Subcutaneous abdominal adipose tissue (tissue), 5 donors: ENCODE measurements at regions not wholly inside any gene's neighbourhood (a gene's known extent, or its start where the extent isn't known, plus 50 kb on each side); places are given as distances from the start of the nearest gene placed in this dataset.
"Not testable (repeated sequence)": the region's sequence is repeated elsewhere in the genome, so short reads cannot be mapped to it uniquely, and the experiment has no call there.

Experiments used
- H3K27ac ChIP-seq: one replicate; pipeline ENCODE4 v1.7.0; 2013; ENCODE audit warnings: low read depth, mild to moderate bottlenecking, inconsistent platforms, low read length, moderate library complexity
- H3K27me3 ChIP-seq, 5 donors: one replicate each; pipeline ENCODE4 v1.7.0; 2013; ENCODE audit warnings: low read length in 5 of 5, inconsistent platforms in 1 of 5; ENCODE audit not compliant: control insufficient read depth in 5 of 5, insufficient read depth in 4 of 5
- H3K36me3 ChIP-seq, 5 donors: one replicate each; pipeline ENCODE4 v1.7.0; 2013; ENCODE audit warnings: low read length in 5 of 5; ENCODE audit not compliant: control insufficient read depth in 5 of 5, insufficient read depth in 5 of 5
- H3K4me1 ChIP-seq, 5 donors: one replicate each; pipeline ENCODE4 v1.7.0; 2013; ENCODE audit warnings: low read length in 5 of 5, mild to moderate bottlenecking in 3 of 5, moderate library complexity in 1 of 5; ENCODE audit not compliant: control insufficient read depth in 5 of 5, insufficient read depth in 5 of 5
- H3K4me3 ChIP-seq, 5 donors: one replicate each; pipeline ENCODE4 v1.7.0; 2013; ENCODE audit warnings: low read length in 5 of 5, low read depth in 1 of 5
- H3K9ac ChIP-seq, 5 donors: one replicate each; pipeline ENCODE4 v1.7.0; 2013; ENCODE audit warnings: low read length in 5 of 5, mild to moderate bottlenecking in 4 of 5, moderate library complexity in 3 of 5
- H3K9me3 ChIP-seq, 5 donors: one replicate each; pipeline ENCODE4 v1.7.0; 2013; ENCODE audit warnings: low read length in 5 of 5; ENCODE audit not compliant: control insufficient read depth in 5 of 5
- donor health status: healthy.
- donor health status: healthy.
- donor health status: healthy.
- donor health status: healthy.
- donor health status: healthy.

GRCh38 chr10:121373411-121373810, 224.8 kb downstream of the FGFR2 start:
- Histone ChIP-seq H3K4me3 (no peak overlapping the region), H3K9ac (no peak overlapping the region), H3K36me3 (no peaks in the 10 kb centered on the region), H3K27me3 (no peaks in the 10 kb centered on the region), H3K9me3 (no peaks in the 10 kb centered on the region), H3K27ac (no peak overlapping the region), H3K4me1 (no peaks in the 10 kb centered on the region)

GRCh38 chr10:121374121-121374520, 224.1 kb downstream of the FGFR2 start:
- no peak overlapping the region for H3K27ac ChIP-seq
- no peak overlapping the region for H3K4me3 ChIP-seq
- H3K9me3 ChIP-seq: no peaks in the 10 kb centered on the region
- no peaks in the 10 kb centered on the region for H3K4me1 ChIP-seq
- H3K36me3 ChIP-seq: no peaks in the 10 kb centered on the region
- H3K9ac ChIP-seq: no peak overlapping the region
- H3K27me3 ChIP-seq: no peaks in the 10 kb centered on the region

- Histone ChIP-seq H3K27ac (no peak overlapping the region), H3K4me3 (no peak overlapping the region), H3K9me3 (no peaks in the 10 kb centered on the region), H3K4me1 (no peaks in the 10 kb centered on the region), H3K27me3 (peaks cover 0 to 2% (median 0%) of the 10 kb centered on the region in 5 donors), H3K36me3 (no peaks in the 10 kb centered on the region), H3K9ac (no peak overlapping the region)
Observed at GRCh38 chr10:121375172-121375571, 223.1 kb downstream of the FGFR2 start.

GRCh38 chr10:121378251-121378801, 219.9 kb downstream of the FGFR2 start:
- Histone ChIP-seq H3K4me3 (no peak overlapping the region), H3K9me3 (no peaks in the 10 kb centered on the region), H3K9ac (no peak overlapping the region), H3K4me1 (no peaks in the 10 kb centered on the region), H3K27me3 (peaks cover 0 to 2% (median 0%) of the 10 kb centered on the region in 5 donors), H3K27ac (no peak overlapping the region), H3K36me3 (no peaks in the 10 kb centered on the region)

GRCh38 chr10:121379013-121379412, 219.2 kb downstream of the FGFR2 start:
- Histone ChIP-seq H3K36me3 (no peaks in the 10 kb centered on the region), H3K9me3 (no peaks in the 10 kb centered on the region), H3K27ac (no peak overlapping the region), H3K4me1 (no peaks in the 10 kb centered on the region), H3K9ac (no peak overlapping the region), H3K27me3 (peaks cover 0 to 3% (median 0%) of the 10 kb centered on the region in 5 donors), H3K4me3 (no peak overlapping the region)

- no peak overlapping the region for H3K4me3 ChIP-seq
- no peaks in the 10 kb centered on the region for H3K36me3 ChIP-seq
- H3K4me1 ChIP-seq: no peaks in the 10 kb centered on the region
- H3K27me3 ChIP-seq: peaks cover 0 to 3% (median 0%) of the 10 kb centered on the region in 5 donors
- H3K27ac ChIP-seq: no peak overlapping the region
- no peak overlapping the region for H3K9ac ChIP-seq
- H3K9me3 ChIP-seq: no peaks in the 10 kb centered on the region
Observed at GRCh38 chr10:121380211-121380610, 218.0 kb downstream of the FGFR2 start.

GRCh38 chr10:121382029-121382520, 216.2 kb downstream of the FGFR2 start:
- not testable (repeated sequence) for H3K36me3 ChIP-seq, H3K9ac ChIP-seq, H3K27ac ChIP-seq, H3K27me3 ChIP-seq, H3K4me1 ChIP-seq, H3K9me3 ChIP-seq, H3K4me3 ChIP-seq

- no peak overlapping the region for H3K9ac ChIP-seq
- no peak overlapping the region for H3K27ac ChIP-seq
- H3K4me1 ChIP-seq: no peaks in the 10 kb centered on the region
- no peaks in the 10 kb centered on the region for H3K36me3 ChIP-seq
- peaks cover 0 to 3% (median 0%) of the 10 kb centered on the region in 5 donors for H3K27me3 ChIP-seq
- peaks cover 0 to 3% (median 0%) of the 10 kb centered on the region in 5 donors for H3K9me3 ChIP-seq
- H3K4me3 ChIP-seq: no peak overlapping the region
Observed at GRCh38 chr10:121385136-121385535, 213.1 kb downstream of the FGFR2 start.

- H3K9me3 ChIP-seq: peaks cover 0 to 3% (median 0%) of the 10 kb centered on the region in 5 donors
- H3K4me1 ChIP-seq: peaks cover 0 to 3% (median 0%) of the 10 kb centered on the region in 5 donors
- H3K27me3 ChIP-seq: peaks cover 0 to 6% (median 0%) of the 10 kb centered on the region in 5 donors
- H3K36me3 ChIP-seq: no peaks in the 10 kb centered on the region
- no peak overlapping the region for H3K4me3 ChIP-seq
- no peak overlapping the region for H3K9ac ChIP-seq
- H3K27ac ChIP-seq: no peak overlapping the region
Observed at GRCh38 chr10:121392657-121393056, 205.6 kb downstream of the FGFR2 start.

- H3K4me1 ChIP-seq: peaks cover 0 to 3% (median 0%) of the 10 kb centered on the region in 5 donors
- no peak overlapping the region for H3K27ac ChIP-seq
- no peak overlapping the region for H3K9ac ChIP-seq
- H3K9me3 ChIP-seq: peaks cover 0 to 3% (median 0%) of the 10 kb centered on the region in 5 donors
- H3K4me3 ChIP-seq: no peak overlapping the region
- peaks cover 0 to 6% (median 0%) of the 10 kb centered on the region in 5 donors for H3K27me3 ChIP-seq
- no peaks in the 10 kb centered on the region for H3K36me3 ChIP-seq
Observed at GRCh38 chr10:121393522-121393921, 204.7 kb downstream of the FGFR2 start.
